HCT116 (cell line): ENCODE measurements at regions not wholly inside any gene's neighbourhood (a gene's known extent, or its start where the extent isn't known, plus 50 kb on each side); places are given as distances from the start of the nearest gene placed in this dataset.

Source experiments
- CTCF ChIP-seq, 3 experiments: fragments of 200-600 bp in 1 of 3; sonication (generic) in 1 of 3; IDR thresholded peaks in 2 of 3; conservative IDR thresholded peaks in 1 of 3; 2 replicates each; pipeline ENCODE4 v1.5.1; 2012 to 2017; ENCODE audit warnings: low read depth in 2 of 3, low read length in 2 of 3, antibody characterized with exemption in 1 of 3, borderline replicate concordance in 1 of 3, control low read depth in 1 of 3, mild to moderate bottlenecking in 1 of 3, mixed read lengths in 1 of 3, mixed run types in 1 of 3, moderate library complexity in 1 of 3; ENCODE audit not compliant: insufficient read depth in 1 of 3
- EZH2 ChIP-seq: fragments of 200-600 bp; sonication (generic); IDR thresholded peaks from 2 replicates; pipeline ENCODE4 v1.6.1; 2017; ENCODE audit warnings: antibody characterized with exemption, mixed run types
- EZH2phosphoT487 ChIP-seq: fragments of 200-600 bp; IDR thresholded peaks from 2 replicates; pipeline ENCODE4 v1.6.1; 2018; ENCODE audit warnings: antibody characterized with exemption, borderline replicate concordance
- POLR2A ChIP-seq: IDR thresholded peaks from 2 replicates; pipeline ENCODE4 v1.7.0; 2011; ENCODE audit warnings: borderline replicate concordance; ENCODE audit not compliant: insufficient read depth, insufficient read length; ENCODE audit errors: extremely low read depth
- POLR2AphosphoS5 ChIP-seq: IDR thresholded peaks from 2 replicates; pipeline ENCODE4 v1.6.1; 2011; ENCODE audit warnings: mild to moderate bottlenecking, low read depth, low read length, moderate library complexity
- RAD21 ChIP-seq: IDR thresholded peaks from 2 replicates; pipeline ENCODE4 v1.6.1; 2012; ENCODE audit warnings: low read depth, mild to moderate bottlenecking
- REST ChIP-seq: IDR thresholded peaks from 2 replicates; pipeline ENCODE4 v1.6.1; 2012; ENCODE audit warnings: low read depth
- SIN3A ChIP-seq: IDR thresholded peaks from 2 replicates; pipeline ENCODE4 v1.6.1; 2012; ENCODE audit warnings: low read depth
- TCF7L2 ChIP-seq: IDR thresholded peaks from 2 replicates; pipeline ENCODE4 v1.7.0; 2011; ENCODE audit warnings: borderline replicate concordance, inconsistent platforms; ENCODE audit not compliant: insufficient read depth, insufficient read length; ENCODE audit errors: extremely low read depth
- ZBTB33 ChIP-seq: IDR thresholded peaks from 2 replicates; pipeline ENCODE4 v1.6.1; 2011; ENCODE audit warnings: mild to moderate bottlenecking, low read length, moderate library complexity; ENCODE audit not compliant: insufficient replicate concordance; ENCODE audit errors: extremely low read depth
- ZNF274 ChIP-seq: fragments of 200-500 bp; sonication (Bioruptor generic); IDR thresholded peaks from 2 replicates; pipeline ENCODE4 v1.6.1; 2014; ENCODE audit warnings: mild to moderate bottlenecking, low read depth, low read length, inconsistent platforms

- TF ChIP-seq RAD21 (no peak), POLR2AphosphoS5 (no peak), POLR2A (no peak), CTCF (IDR thresholded peaks at IDR 0.05 in 2 of 3, conservative IDR thresholded peaks at IDR 0.05 in 1 of 3; ENCODE audit: borderline replicate concordance in 1 of 3, insufficient read depth in 1 of 3, low read depth in 2 of 3, low read length in 2 of 3) (no peak), ZNF274 (no peak), EZH2phosphoT487 (no peak), REST (no peak), TCF7L2 (no peak), SIN3A (no peak), ZBTB33 (no peak), EZH2 (no peak)
Measured at GRCh38 chr3:8246070-8246469, 255.6 kb upstream of the LMCD1 start.
